HG03064 (cell line): ENCODE measurements at regions not wholly inside any gene's neighbourhood (a gene's known extent, or its start where the extent isn't known, plus 50 kb on each side); places are given as distances from the start of the nearest gene placed in this dataset.
"Not testable (repeated sequence)": the region's sequence is repeated elsewhere in the genome, so short reads cannot be mapped to it uniquely, and the experiment has no call there.

ENCODE experiments used
- ATAC-seq: cut with Tn5 transposase; IDR thresholded peaks from one replicate; pipeline ENCODE4 v1.9.1; 2021; ENCODE audit warnings: low read depth; ENCODE audit not compliant: unreplicated experiment

DNA sequence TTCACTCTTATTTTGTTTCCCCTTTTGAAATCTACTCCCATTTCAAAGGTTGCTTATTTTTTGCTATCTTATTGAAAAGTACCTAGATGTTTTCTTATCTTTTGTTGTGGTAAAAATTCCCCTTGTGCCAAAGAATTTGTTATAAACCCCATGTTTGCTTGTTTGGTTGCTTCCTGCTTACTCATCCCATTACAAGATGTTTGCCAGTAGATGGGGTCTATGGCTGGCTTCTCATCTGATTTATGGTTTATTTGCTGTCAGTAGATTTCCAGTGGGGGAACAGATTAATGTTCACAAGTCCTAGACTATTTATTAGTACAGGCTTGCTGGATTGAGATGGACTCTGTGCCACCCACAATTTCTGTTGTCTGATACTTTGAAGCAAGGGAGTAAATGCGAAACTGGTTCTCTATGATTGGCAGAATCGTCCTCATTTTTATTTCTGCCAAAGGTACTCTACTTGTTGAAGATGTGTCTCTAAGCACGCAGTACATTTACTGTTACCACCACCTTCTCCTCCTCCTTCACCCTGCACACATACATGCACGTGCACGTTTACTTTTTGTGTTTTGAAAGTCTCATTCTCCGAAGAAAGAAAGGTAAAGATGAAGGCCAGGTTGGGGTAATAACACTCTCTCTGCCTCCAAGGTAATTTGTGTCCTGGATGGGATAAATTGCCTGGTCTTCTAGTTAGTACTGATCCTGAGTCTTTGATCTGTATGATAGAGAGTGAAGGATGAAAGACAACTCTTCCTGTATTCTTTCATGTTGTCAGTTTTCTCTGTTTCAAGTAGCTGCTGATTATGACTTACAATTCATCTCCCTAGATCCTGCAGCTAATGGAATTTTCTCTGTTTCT, 117.2 kb upstream of the ATP2B1 start:
- ATAC-seq = no peak

DNA sequence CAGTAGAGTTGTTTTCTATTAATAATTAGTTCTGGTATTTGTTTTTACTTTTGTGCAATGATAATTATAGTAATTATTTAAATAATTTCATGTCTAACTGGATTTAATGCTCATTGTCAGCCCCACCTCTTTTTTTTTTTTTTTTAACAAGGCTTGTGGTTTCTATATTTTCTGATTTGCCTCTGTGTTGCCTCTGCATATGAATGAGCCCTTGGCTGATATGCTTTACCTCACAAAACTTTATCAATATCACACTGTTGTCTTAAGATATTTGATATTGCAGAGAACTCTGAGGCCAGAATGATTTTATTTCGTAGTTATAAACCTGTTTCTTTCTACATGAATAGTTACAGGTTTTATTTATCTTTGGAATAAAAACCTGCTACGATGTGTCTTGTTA, 116.2 kb upstream of the ATP2B1 start:
- no peak for ATAC-seq

DNA sequence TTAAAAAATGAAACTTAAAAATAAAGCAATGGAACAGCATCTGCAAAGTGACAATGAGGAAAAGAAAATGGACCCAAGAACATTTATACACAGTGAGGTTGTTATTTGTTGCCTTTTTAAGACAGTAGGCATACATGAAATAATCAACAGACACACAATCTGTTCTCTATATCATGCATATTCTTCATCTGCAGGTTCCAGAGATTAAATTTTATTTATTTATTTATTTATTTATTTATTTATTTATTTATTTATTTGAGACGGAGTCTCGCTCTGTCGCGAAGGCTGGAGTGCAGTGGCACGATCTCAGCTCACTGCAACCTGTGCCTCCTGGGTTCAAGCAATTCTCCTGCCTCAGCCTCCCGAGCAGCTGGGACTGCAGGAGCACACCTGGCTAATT, 114.4 kb upstream of the ATP2B1 start:
- ATAC-seq = not testable (repeated sequence)

DNA sequence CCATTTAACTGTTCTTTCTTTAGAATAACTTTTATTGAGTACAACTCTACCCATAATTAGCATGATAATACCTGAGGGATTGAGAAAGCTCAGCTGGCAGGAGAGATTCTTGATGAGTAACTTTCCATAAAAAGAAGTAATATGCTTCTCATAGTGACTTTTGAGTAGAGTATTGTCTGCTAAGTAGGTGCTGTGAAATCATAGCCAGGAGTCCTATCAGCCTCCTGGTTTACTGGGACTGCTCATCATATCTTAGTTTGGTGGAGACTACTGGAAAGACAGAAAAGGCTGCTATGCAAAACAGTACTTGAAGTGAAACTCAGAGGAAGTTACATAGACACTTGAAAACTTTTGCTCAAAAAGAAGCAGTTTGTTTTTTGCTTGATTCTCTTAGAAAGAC, 113.3 kb upstream of the ATP2B1 start:
- no peak for ATAC-seq

DNA sequence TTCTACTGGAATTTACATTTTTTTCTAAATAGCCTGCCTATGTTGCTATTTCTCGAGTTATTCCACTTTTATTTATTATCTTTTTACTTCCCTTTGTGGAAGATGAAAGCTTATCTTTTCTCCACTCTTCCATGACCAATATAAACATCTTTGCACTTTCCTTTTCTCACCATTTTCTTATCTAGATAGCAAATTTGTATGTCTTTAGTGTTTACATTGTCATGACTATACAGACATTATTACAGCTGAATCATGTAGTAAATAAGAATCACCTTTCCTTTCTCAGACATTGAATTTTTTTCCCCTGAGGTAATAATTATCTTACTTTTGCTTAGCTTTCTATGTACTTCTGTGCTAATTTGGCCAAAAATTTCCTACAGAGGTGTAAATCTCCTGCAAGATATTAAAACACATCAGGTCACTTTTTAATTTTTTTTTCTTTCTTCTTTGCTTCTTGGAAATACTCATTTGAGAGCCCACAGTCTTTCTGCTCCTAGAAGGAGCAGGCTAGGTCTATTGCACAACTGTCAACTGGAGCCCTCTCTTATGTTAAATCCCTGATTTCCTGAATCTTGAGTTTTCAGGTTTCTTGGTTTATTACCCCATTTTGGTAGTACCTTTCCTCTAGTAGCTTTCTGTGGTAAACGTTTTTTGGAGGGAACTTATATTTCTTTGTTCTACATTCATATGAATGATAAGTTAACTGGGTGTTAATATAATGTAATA, 109.0 kb upstream of the ATP2B1 start:
- no peak for ATAC-seq

DNA sequence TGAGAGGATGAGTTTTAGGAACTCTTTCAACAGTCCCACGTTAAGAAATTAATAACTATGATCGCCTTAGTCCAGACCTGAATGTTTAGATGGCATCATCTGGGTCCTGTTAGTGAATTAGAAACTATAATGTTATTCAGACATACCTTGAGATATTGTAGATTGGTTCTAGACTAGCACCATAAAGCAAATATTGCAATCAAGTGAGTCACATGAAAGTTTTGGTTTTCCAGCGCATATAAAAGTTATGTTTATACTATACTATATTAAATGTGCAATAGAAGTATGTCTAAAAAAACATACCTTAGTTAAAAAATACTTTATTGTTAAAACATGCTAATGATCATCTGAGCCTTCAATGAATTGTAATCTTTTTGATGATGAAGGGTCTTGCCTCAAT, 106.6 kb upstream of the ATP2B1 start:
- ATAC-seq = no peak

DNA sequence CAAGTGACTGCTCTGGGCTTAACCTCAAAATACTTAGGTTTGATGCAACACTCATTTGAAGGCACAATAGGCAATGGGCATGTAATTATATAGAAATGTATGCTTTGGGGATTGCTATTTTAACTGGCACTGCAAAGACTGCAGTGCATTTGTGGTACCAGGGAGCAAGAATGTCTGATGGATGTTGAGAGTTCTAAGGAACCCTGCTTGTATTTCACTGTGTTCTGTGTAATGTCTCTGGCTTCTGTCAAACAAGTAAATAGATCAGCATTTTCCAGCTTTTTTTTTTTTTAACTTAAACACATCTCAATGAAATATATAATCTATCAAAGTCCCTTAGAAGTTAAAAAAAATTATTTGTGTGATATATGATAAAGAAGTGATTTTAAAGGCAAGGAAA, 94.8 kb upstream of the ATP2B1 start:
- ATAC-seq = no peak

DNA sequence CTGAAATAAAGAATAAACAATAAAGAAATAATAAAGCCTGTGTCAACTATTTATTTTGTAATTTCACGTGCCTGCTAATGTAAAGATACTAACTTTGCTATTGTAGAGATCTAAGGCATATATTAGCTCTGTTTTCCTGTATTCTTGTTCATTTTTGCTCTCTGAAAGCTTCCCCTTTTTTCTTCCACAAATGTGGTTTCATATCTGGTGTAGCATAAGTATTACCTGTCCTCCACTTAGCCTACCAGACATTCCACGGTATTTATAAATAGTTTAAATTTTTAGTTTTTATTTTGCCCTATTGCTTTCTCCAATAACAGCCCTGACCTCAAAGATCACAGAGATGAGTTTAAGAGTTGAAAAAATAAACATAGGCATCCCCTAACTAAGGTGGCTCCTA, 92.6 kb upstream of the ATP2B1 start:
- ATAC-seq = no peak

DNA sequence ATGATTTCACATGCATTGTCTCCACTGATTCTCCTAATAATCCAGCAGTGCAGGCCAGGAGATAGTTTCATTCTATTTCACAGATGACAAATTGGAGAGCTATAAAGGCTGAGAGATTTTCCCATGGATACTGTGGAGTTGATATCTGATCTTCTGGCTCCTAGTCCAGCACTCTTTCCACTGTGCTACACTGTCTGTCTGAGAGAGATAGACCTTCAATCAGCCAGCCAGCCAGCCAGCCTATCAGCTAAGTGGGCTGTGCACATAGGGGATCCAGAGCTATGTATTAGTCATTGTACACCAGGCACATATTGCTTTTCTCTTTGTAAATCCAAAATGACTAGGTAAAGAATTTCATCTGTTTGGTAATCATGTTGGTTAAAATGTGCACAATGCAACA, 91.8 kb upstream of the ATP2B1 start:
- ATAC-seq = no peak

DNA sequence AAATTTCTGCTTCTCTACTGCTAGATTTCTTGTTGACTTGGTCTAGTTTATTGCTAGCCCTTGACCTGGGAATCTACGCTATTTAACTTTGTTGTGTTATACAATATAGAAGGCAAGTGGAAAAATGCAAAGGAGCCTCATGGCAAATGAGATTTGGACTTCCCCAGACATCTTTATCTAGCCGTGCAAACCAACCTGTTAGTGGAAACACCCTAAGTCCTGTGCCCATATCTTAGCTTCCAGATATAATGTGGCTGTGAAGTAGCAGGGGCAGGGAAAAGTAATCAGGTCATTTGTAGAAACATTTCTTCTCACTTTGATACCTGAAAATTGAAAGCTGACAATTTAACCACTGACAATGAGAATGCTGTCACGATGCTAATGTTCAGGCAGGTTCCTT, 90.7 kb upstream of the ATP2B1 start:
- ATAC-seq = no peak

DNA sequence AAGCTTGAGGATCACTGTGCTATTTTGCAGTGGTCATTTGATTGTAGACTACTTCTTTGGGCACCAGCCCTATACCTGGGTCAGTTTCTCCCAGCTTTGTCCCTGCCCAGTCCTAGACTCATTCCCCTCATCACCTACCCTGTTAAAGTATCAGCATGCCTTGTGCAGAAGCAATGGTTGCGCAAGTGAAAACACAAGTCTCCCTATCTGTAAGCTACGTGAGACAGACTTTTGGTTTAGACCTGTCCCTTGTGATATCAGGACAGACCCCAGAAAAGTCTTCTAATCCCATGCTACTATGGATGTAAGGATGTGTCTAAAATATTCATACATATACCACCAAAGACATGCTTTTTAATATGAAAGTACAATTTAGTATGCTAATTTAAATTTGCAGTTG, 88.8 kb upstream of the ATP2B1 start:
- no peak for ATAC-seq

DNA sequence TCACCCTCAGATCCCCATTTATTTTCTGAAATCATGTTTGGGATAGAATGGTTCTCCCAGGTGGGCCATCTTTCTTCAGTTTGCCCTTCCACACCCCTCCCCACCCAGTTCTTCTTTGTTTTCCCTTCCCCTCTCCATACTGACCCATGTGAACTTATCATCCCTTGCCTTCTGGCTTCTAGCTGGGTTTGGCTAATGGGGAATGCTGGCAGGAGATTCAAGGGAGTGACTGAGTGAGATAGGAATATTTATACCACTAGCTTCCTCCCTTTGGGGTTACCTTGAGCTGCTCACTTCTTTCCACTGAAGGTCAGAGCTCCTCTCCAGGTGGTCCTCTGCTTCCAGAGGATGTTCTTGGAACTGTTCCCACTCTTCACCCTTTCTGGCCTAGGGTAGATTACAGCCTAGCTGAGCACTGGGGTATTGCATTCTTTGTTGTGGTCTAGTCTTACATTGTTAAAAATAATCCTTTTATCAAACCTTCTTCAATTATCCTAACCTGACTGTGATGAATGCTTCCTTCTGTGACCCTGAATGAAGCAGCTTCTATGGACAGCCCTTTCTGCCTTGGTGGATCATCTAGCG, 88.3 kb upstream of the ATP2B1 start:
- ATAC-seq = no peak

DNA sequence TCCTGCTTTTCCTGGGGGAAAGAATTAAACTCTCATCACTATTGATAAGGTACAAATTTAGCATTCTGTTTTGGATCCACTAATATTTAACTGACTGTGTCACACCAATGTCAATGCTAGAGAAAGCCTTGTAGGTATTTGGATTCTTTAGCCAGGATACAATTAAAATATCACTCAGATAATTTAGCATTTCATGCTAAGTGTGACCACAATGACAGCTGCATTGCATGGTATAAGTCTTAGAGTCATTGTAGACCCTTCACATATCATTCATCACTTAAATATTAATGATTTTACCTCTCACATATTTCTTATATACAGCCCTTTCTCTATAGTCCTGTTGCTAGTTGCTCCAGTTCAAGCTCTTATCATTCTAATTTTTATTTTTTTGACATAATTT, 85.3 kb upstream of the ATP2B1 start:
- no peak for ATAC-seq

DNA sequence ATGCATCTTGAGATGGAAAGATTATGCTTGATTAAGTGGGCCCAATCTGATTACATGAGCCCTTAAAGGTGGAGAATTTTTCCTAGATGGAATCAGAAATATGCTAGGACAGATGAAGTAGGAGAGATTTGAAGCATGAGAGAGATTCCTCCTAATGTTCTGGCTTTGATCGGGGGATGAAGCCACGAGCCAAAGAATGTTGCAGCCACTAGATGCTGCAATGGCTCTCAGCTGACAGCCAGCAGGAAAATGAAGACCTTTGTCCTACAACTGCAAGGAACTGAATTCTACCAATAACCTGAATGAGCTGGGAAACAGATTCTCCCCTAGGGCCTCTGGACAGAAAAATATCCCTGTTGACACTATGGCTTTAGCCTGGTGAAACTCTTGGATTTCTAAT, 82.6 kb upstream of the ATP2B1 start:
- ATAC-seq = no peak

DNA sequence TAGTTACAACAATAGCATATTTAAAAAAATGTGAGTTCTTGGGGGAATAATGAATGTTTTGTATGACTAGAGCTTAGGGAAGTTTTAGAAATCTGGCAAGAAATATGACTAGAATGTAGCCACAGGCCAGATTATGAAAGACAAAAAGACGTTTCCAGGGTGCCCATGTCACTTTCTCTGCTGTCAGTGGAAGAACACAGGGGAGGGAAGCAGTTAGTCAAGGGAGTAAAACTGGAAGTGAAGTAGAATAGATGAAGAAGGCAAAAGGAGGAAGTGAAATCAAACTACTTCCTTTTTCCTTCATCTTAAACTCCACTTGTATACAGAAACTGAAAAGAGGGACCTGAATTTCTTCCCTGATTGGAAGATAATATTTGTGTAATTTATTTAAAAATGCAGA, 81.2 kb upstream of the ATP2B1 start:
- ATAC-seq = peak; percentile 75

DNA sequence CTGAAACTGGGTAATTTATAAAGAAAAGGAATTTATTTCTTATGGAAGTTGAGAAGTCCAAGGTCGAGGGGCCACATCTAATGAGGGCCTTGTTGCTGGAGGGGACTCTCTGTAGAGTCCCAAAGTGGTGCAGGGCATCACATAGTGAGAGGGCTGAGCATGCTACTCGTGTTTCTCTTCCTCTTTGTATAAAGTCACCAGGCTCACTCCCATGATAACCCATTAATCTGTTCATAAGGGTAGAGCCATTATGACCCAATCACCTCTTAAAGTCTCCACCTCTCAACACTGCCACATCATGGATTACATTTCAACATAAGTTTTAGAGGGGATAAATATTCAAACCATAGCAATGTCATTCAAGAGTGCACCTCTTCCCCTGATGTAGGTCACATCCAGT, 79.1 kb upstream of the ATP2B1 start:
- no peak for ATAC-seq

DNA sequence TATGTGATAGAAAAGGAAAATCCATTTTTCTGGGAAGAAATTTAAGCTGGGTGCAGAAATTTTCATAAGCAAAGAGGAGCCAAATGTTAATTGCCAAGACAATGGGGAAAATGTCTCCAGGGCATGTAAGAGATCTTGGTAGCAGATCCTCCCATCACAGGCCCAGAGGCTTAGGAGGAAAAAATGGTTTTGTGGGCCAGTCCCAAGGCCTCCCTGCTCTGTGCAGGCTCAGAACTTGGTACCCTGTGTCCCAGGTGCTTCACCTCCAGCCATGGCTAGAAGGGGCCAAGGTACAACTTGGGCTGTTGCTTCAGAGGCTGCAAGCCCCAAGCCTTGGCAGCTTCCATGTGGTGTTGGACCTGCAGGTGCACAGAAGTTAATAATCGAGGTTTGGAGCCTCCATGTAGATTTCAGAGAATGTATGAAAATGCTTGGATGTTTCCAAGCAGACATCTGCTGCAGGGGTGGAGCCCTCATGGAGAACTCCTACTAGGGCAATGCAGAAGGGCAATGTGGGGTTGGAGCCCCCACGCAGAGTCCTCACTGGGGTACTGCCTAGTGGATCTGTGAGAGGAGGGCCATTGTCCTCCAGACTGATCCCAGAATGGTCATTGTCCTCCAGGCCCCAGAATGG, 77.7 kb upstream of the ATP2B1 start:
- ATAC-seq = no peak

DNA sequence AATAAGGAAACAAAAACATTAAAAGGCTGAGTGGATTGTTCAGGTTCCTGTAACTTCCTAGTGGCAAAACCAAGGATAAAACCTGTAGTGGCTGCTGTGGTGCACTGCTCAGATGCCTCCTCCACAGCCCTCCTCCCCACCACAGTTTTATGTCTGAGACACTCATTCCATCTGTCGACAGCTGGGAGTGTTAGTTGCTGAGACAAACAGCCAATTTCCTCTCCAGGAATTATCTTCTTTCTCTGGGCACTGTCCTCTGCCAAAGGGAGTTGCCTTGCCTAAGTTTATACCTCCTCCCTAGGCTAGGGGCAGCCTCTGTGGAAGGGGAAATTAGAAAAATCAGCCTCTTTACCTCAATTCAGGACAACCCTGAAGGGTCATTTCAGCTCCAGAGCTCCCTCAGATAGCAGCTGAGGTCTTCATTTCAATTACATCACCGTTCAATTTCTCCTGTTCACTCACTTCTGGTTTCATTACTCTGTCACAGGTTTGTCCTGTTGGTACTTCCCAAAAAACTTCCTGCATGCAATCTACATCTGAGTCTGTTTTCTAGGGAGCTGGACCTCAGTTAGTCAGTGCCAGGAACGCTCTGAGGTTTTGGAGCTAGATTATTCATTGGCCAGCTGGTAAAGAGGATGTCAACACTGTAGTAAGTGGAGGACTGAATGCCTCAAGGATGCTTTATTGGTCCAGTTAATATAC, 74.9 kb upstream of the ATP2B1 start:
- no peak for ATAC-seq

DNA sequence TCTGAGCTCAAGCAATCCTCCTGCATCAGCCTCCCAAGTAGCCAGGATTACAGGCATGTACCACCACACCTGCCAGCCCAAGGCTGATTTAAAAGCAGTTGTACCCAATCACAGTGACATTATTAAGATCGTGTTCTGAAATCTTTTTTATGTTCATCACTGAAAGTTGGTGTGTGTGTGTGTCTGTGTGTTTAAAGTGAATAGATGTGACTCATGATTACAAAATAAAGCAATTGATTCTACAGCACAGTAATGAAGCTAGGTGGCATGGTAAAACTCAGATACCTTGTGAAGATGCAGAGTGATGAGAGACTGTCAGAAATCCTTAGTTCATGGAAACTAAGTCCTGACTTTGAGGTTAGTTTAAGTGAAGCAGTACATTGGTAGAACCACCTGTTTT, 74.2 kb upstream of the ATP2B1 start:
- no peak for ATAC-seq

DNA sequence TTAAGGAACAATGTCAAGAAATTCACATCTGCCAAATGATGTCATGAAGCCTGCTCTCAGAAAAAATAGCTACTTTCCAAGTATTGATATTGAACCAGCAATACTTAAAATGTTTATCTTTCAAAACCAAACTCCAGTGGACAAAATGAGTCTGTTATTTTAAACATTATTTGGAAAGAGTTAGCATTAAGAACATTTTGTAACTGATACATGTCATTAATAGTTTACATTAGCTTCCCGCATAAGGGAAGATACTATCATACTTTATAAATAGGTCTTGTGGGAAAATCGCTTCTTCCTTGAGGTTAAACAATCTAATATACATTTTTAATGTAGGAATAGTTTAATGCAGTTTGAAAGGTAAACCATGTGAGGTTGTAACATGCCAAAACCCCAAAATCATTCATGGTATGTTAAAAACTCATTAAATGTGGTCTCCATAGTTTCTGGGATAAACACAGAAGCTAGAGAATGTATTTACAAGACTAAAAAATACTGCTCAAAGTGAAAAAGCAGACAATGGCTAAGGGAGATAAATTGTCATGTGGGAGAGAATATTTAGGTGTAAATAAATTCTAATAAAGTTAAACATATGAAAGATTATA, 73.4 kb upstream of the ATP2B1 start:
- no peak for ATAC-seq
